Activated CD8-positive, alpha-beta memory T cell treated with anti-CD3 and anti-CD28 coated beads for 48 hours (primary cell): ENCODE measurements at regions not wholly inside any gene's neighbourhood (a gene's known extent, or its start where the extent isn't known, plus 50 kb on each side); places are given as distances from the start of the nearest gene placed in this dataset.

Experiments used
- DNase-seq, 3 experiments: peaks; one replicate each; pipeline ENCODE4 v3.0.0-alpha.2; 2020; ENCODE audit warnings: low read depth in 2 of 3, low spot score in 2 of 3

- no peak for DNase-seq
Observed at GRCh38 chr13:31895691-31896090, 135.9 kb upstream of the FRY start.

- DNase-seq: no peak
Observed at GRCh38 chr13:31896427-31896826, 135.1 kb upstream of the FRY start.

- no peak for DNase-seq
Observed at GRCh38 chr13:31898378-31899071, 133.0 kb upstream of the FRY start.

GRCh38 chr13:31901985-31902384, 129.6 kb upstream of the FRY start:
- DNase-seq: no peak

GRCh38 chr13:31903111-31903815, 128.3 kb upstream of the FRY start:
- DNase-seq: no peak

GRCh38 chr13:31904941-31905824, 126.4 kb upstream of the FRY start:
- DNase-seq: no peak

- DNase-seq: no peak
Observed at GRCh38 chr13:31905961-31906360, 125.6 kb upstream of the FRY start.

GRCh38 chr13:31908696-31909411, 122.7 kb upstream of the FRY start:
- DNase-seq: no peak

GRCh38 chr13:31909864-31910551, 121.6 kb upstream of the FRY start:
- DNase-seq: peak in 1 of 3 experiments; percentile 9

- DNase-seq: no peak
Observed at GRCh38 chr13:31910633-31911032, 120.9 kb upstream of the FRY start.

- DNase-seq: no peak
Observed at GRCh38 chr13:31912647-31913401, 118.8 kb upstream of the FRY start.

GRCh38 chr13:31913459-31913858, 118.1 kb upstream of the FRY start:
- DNase-seq: no peak

GRCh38 chr13:31914843-31915242, 116.7 kb upstream of the FRY start:
- DNase-seq: no peak

- DNase-seq: no peak
Observed at GRCh38 chr13:31918707-31919106, 112.9 kb upstream of the FRY start.

GRCh38 chr13:31919241-31919640, 112.3 kb upstream of the FRY start:
- no peak for DNase-seq

GRCh38 chr13:31919971-31920726, 111.4 kb upstream of the FRY start:
- DNase-seq: no peak

GRCh38 chr13:31920727-31921100, 110.9 kb upstream of the FRY start:
- no peak for DNase-seq

- no peak for DNase-seq
Observed at GRCh38 chr13:31922724-31923123, 108.8 kb upstream of the FRY start.

GRCh38 chr13:31923134-31923763, 108.3 kb upstream of the FRY start:
- no peak for DNase-seq
